HG03571 (cell line): ENCODE measurements at regions not wholly inside any gene's neighbourhood (a gene's known extent, or its start where the extent isn't known, plus 50 kb on each side); places are given as distances from the start of the nearest gene placed in this dataset.

Experiments used
- ATAC-seq: cut with Tn5 transposase; IDR thresholded peaks from one replicate; pipeline ENCODE4 v1.9.1; 2021; ENCODE audit not compliant: unreplicated experiment

DNA sequence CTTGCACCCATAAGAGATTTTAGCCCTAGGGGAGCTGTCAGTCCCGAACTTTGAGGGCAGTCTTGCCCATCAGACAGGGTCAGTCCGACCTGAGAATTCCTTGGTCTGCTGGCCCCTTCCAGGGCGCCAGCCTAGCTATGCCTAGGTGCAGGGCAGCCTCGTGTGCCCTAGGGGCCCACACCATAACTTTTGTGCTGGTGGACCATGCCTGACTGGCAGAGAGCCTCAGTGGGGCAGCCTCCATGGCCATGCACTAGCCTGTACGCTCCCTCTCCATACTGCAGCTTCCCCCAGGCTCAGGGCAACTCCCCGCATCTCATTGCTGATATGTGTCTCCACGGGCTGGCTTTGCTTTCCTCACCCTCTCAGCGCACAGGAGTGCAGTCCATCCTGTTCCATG lies 835.8 kb upstream of the ALCAM start:
- no peak for ATAC-seq

DNA sequence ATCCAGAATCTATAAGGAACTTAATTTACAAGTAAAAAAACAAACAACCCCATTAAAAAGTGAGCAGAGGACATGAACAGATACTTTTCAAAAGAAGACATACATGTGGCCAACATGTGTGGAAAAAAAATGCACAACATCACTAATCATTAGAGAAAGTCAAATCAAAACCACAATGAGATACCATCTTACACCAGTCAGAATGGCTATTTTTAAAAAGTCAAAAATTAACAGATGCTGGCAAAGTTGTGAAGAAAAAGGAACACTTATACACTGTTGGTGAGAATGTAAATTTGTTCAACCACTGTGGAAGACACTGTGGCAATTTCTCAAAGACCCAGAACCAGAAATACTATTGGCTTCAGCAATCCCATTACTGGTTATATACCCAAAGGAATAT lies 830.0 kb upstream of the ALCAM start:
- no peak for ATAC-seq

DNA sequence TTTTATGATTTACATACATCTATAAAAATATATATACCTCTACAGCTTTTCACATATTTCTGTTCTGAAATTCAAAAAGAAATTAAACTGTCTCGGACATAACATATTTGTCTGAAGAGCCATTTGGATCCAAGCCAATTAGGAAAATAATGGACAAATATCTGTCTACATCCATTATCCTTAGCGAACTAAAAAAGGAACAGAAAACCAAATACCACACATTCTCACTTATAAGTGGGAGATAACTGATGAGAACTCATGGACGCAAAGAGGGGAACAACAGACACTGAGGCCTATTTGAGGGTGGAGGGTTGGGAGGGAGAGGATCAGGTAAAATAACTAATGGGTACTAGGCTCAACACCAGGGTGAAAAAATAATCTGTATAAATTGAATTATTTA lies 829.4 kb upstream of the ALCAM start:
- ATAC-seq, result no peak

DNA sequence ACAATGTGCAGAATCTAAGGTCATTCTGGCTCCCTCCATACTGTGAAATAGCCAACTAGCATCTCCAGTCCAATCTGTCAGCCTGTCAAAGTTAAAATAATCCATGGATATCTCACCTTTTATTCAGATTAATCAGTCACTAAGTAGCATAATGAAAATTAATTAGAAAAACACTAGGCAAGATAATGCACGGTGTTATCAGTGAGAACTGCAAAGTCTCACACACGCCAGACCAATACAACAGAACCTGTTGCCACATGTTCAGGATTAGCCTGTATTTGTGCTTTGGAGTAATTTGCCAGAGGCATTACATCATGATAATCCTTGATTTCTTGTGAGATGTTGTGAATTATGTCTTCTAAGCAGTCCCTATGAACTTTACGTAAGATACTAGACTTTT lies 820.4 kb upstream of the ALCAM start:
- ATAC-seq, result no peak

DNA sequence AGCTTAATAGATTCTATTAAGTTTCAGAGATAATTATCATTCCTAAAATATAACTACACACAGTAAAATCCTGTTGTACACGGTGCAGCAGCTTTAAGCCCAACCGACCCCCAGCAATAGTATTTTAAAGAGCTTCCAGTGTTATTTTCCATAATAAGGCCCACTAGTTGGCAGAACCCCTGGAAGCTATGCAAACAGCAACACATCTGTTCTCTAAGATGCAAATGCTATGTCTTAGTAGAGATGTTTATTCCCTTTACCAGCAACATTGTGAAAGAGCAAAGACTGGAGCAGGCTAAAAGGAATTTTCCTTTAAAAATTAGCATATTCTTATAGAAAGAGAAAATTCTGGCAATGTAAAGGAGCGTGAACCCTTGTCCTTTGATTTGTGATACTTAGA lies 819.7 kb upstream of the ALCAM start:
- ATAC-seq, result no peak

DNA sequence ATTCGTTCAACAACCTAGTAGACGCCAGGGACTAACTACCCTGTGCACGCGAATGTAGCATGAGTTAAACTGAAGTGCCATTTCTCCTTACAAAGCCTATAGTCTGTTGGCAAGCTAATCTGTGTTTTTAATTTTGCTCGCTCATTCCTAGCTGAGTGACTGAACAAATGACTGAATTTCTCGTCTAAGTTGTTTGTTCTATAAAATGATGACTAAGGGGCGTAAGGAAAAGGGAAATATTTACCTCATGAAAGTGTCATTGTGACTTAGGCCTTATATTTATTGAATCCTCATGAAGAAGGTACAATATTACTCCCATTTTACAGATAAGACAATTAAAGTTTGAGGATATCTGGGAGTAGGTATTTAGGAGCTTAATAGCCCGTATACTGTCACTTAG lies 818.3 kb upstream of the ALCAM start:
- no peak for ATAC-seq

DNA sequence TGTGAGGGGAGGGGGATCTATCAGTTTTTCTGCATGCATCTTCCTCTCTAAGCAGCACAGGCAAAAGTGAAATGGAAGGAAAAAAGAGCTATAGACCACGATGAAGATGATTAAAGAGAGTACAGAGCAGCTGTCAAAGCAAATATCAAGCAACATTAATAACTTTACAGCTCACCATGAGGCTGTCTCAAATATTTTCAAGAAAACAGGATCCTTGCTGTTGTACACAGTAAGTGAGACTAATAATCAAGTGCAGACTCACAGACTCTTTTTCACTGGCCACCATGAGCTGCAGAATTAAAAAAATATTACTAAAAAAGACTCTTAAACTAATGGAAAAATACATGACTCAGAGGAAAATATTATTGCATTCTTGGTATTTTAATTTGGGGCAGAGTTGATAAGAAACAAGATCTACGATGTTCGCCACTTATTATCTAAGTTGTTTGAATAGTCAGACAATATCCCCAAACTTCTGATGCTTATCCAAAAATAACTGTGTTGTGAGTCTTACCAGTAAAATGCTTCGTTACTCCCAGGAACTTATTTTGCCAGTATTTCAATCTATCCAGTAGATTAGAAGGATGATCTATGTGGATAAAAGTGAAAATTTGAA lies 817.5 kb upstream of the ALCAM start:
- no peak for ATAC-seq

DNA sequence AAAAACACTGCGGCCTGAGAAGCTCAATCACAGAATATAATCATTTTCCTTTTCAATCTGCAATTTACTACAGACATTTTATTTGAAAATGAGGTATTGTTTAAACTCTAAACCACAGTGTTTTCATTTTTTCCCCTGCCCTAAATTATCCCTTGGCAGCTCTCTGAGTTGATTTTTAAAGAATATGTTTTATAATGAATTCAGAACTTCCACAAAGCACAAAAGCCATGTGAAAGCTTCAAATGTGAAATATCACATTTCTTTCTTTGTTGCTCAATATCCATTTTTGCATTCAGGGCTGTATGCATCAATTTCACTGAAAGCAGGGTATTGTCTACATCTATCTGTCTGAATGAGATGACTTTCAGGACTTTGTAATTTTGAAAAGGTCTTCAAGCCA lies 813.6 kb upstream of the ALCAM start:
- ATAC-seq, result no peak

DNA sequence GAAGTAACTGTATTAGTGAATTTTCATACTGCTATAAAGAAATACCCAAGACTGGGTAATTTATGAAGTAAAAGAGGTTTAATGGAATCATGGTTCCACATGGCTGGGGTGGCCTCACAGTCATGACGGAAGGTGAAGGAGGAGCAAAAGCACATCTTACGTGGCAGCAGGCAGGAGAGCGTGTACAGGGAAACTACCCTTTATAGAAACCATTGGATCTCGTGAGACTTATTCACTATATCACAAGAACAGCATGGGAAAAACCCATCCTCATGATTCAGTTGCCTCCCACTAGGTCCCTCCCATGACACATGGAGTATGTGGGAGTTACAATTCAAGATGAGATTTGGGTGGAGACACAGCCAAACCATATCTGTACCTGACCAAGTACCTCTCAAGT lies 812.3 kb upstream of the ALCAM start:
- ATAC-seq, result no peak

DNA sequence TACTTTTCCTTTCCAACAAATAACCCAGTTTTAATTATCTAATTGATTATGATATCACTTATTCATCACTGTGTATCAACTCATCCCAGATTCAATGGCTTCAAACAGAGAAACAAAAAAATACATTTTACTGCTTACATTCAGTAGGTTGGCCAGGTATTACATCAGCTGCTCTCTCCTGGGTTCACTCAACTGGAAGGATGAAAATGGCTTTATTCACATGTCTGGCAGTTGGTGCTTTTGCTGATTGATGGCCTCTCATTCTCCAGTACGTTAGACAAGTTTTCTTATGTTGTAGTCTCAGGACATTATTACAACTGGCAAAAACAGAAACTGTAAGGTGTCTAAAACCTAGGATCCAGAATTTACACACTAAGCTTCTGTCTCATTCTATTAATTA lies 811.0 kb upstream of the ALCAM start:
- no peak for ATAC-seq

DNA sequence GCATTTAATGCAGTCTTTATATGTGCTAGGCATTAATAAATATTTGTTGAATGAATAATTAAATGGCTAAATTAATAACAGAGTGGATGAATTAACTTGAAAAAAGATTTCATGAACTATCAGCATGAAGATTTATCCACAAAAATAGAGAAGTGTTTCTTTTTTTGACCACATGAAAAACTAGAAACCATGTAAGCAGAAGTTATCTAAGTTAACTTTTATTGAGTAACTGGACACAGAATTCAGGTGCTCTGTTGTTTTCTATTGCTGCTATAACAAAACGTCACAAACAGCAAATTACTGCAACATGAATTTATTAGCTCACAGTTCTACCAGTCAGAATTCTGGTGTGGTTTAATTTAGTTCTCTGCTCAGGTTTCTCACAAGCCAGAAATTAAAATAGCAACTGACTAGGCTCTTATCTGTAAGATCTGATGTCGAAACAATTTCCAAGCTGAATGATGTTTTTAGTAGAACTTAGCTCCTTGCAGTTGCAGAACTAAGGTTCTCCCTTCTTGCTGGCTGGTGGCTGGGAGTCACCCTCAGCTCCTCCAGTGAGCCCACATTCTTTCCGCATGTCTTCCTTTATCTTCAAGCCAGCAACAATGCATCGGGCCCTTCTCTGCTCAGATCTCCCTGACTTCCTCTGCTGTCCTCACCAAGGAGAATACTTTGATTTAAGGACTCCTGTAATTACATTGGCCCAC lies 810.2 kb upstream of the ALCAM start:
- ATAC-seq, result no peak

DNA sequence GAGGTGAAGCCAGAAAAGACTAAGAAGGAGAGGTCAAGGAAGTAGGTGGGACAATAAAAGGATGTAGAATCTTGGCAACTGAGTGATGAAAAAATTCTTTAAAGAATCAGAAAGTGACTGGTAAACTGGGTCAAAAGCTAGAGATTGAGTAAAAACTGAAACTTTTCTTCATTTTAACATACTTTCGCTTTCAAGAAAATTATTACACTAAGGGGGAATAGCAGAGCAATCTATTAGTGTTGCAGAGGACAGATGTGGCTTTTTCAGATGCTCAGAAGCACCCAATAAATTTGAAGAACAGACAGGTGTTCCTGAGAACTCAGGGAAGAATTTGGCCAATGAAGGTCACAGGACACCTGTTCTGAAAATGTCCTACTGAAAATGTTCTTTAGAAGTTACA lies 805.4 kb upstream of the ALCAM start:
- ATAC-seq, result no peak

DNA sequence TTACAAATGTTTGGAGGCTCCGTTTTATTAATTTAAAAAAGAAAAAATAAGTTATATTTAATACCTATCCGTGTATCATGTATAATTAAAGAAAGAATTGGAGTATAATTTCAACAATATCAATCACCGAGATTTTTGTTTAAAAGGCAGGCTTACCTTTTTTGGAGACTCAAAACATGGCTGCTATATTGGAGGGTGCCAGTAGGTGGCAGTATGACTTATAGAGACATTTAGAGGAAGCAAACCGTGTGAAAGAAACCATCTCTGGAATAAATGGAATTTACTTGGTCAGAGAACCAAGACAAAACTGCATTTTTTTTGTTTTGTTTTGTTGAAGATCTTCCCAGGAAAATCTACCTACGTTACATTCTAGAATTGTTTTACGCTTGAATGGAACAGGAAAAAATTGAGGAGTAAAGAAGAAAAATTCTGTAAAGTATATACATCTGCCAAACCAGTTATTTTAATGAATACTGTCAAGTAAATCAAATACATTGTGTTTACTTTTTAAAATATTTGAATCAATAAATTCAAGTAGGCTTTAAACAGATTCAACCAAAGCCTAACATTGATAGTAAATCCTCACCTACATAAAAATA lies 802.6 kb upstream of the ALCAM start:
- no peak for ATAC-seq

DNA sequence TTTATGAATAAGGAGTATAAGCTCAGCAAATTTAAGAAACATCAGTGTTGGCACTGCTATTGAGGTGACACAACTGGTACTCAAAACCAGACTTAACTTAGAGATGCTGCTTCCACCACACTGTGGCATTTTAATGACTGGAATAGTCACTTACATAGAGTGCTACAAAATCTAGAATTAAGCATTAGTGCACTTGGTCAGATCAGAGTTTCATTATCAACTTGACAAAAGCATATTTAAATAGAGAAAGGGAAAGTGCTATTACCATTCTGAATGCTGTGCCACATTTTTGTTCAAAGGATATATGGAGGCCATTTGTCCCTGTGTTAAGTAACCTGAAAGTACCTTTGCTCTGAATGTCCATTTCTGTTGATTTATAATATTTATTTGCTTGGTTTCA lies 800.7 kb upstream of the ALCAM start:
- ATAC-seq, result no peak

DNA sequence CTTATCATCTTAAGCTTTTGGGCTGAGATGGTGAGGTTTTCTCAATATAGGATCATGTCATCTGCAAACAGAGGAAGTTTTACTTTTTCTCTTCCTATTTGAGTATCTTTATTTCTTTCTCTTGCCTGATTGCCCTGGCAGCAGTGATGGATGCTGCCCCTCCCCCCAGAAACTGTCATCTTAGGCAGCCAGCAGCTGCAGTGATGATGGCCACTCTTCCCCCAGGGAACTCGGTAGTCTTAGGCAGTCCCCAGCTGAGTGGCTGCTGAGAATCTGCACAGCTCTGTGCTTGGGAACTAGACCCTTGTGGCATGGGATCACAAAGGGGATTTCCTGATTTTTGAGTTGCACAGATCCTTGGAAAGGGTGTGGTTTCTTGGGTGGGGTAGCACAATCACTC lies 791.1 kb upstream of the ALCAM start:
- ATAC-seq, result no peak

DNA sequence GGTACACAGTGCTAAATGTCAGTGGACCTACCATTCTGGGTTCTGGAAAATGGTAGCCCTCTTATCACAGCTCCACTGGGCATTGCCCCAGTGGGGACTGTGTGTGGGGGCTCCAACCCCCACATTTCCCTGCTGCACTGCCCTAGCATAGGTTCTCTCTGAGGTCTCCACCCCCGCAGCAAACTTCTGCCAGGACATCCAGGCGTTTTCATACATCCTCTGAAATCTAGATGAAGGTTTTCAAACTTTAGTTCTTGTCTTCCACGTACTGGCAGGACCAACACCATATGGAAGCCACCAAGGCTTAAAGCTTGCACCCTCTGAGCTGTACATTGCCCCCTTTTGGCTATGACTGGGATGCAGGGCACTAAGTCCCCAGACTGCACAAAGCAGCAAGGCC lies 788.2 kb upstream of the ALCAM start:
- ATAC-seq, result no peak

DNA sequence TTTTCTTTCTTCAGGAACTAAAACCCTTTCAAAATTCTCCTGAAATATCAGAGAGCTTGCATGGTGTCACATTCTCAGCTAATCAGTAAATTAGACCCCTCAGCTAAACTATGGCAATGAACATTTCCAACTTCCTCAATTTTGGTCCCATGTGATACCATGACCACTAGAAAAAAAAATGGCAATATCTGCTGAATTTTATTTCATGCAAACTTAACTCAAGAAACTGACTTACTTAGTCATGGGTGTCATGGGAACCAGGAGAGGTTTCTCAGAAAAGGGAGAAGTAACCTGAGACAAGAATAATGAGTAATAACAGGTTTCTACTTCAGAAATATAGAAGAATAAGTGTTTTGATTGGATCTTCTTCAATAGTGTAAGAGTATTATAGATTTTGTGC lies 784.6 kb upstream of the ALCAM start:
- no peak for ATAC-seq

DNA sequence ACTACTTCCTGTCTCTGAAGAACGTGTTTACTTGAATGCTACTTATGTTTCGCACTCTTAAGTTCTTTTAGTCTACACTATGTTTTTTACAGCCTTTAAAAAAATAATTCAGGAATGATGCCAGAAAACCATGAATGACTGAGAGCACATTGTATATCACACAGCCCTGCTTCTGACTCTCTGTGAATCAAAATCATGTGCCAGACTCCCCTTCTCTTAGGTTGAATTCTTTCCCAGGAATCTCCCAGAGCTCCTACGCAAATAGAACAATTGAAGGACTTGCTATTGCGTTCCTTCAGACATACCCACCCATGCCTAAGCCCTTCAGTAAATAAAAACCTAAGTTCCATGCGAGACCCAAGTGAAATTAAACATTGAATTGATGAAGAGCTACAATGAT lies 782.0 kb upstream of the ALCAM start:
- ATAC-seq, result no peak

DNA sequence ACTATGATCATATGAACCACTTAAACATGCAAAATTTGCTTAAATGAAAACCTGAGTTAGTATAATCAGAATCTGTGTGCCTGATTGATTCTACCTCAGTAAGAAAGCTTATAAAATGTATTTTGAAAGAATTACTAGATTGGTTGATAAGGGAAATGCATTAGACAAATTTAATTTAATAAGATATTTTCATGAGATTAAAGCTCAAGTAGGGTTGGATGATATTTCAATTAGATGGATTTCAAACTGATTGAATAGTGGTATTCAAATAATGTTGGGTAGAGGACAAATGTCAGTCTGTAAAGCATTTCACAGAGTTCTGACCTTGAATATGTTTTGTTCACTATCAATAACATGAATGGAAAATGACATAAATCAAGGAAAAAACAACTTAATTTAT lies 780.4 kb upstream of the ALCAM start:
- no peak for ATAC-seq

DNA sequence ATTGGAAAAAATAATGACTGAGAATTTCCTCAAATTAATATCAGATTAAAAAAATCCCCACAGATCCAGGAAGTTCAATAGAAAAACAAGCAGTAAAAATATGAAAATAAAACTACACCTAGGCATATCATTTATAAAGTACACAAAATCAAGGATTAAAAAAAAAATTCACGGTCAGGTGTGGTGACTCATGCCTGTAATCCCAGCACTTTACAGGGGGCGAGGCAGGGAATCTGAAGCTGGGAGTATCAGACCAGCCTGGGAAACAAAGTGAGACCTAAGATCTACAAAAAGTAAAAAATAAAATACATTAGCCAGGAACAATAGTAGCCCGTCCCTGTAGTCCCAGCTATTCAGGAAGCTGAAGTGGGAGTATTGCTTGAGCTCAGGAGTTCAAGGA lies 778.3 kb upstream of the ALCAM start:
- ATAC-seq, result no peak

DNA sequence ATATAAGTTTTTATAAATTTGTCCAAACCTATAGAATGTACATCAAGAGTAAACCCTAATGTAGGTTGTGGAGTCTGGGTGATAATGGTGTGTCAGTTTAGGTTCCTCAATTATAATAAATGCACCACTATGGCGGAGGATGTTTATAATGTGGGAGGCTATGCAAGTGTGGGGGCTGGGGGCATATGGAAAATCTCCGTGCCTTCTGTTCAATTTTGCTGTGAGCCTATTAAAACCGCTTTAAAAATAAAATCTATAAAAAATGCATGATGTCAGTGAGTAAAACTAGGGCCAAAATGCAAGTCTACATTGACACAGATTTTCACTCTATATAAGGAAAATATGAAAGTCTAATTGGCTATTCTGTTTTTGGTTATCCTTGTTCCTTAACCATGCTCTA lies 774.9 kb upstream of the ALCAM start:
- ATAC-seq, result no peak

DNA sequence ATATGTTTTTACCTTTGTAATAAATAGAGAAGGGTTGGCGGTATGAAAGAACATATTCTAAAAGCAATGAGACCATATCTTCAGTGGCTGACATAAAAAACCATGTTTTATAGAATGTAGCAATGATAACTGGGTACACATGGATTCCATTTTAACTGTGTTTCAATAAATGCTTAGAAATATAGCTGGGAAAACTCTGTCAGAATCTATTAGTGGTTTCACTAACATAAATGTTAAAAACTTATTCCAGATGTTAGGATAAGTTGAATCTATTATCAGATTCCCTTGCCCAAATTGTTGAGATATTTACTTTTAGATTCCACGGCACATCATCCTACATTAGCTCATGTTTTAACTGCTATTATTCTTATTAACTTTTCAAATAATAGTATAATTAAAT lies 772.2 kb upstream of the ALCAM start:
- ATAC-seq, result no peak

DNA sequence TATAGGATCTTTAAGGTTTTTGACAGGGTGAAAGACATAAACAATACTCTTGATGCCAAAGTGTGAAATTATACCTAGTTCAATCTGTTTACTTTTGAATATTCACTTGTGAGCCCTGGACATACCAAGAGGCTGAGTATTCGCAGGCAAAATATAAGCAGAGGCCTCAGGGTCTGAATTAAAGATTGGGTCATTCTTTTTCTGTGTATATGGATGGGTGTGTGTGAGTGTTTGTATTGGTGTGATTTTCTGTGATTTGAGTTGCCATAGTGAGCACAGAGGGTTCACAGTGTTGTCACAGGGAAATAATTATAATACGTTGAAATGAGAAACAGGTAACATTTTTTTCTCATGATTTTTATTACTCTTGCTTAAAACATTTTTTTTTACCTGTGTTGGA lies 770.7 kb upstream of the ALCAM start:
- ATAC-seq, result no peak
